ENCODE measurements at regions not wholly inside any gene's neighbourhood (a gene's known extent, or its start where the extent isn't known, plus 50 kb on each side); places are given as distances from the start of the nearest gene placed in this dataset.

DNA sequence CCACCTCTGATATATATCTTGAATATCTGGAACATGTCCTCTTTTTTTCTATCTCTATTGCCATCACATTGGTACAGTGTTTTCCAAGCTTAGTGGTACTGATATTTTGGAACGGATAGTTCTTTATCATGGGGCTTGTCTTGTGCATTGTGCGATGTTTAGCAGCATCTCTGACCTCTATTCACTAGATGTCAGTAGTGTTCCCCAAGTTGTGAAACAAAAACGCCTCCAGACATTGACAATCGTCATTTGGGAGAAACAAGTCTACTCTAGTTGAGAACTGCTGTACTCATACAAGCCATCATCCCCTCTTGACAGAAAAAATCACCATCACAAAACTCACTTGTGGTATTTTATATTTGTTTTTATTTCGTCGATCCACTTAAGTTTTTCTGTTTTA is 79.7 kb upstream of the CHODL start:
- no peak overlapping the region for H2AFZ ChIP-seq (ENCODE audit: insufficient read depth, low read depth, low read length, poor library complexity, severe bottlenecking)
- no peak overlapping the region for H3K4me3 ChIP-seq (replicated peaks in 1 of 3; ENCODE audit: low read depth in 2 of 3, low read length in 3 of 3)
- no peak overlapping the region for H3K9ac ChIP-seq (ENCODE audit: insufficient read depth, low read length, poor library complexity, severe bottlenecking)
- no peak overlapping the region for H3K27ac ChIP-seq (ENCODE audit: low read depth in 1 of 2, low read length in 2 of 2)
- no peak for DNase-seq
- WGBS (ENCODE audit: insufficient coverage) = no CpG with 5 or more reads among the region's 6 CpGs
- no peaks in the 10 kb centered on the region for H4K20me1 ChIP-seq (ENCODE audit: insufficient read depth, low read length)
- H3K4me1 Mint-ChIP-seq = peaks cover 2% of the 10 kb centered on the region
- H3K9me3 ChIP-seq (replicated peaks in 1 of 2; ENCODE audit: control insufficient read depth in 1 of 2, insufficient read depth in 1 of 2, low read length in 2 of 2) = no peaks in the 10 kb centered on the region
- TF ChIP-seq, protein P1, sequence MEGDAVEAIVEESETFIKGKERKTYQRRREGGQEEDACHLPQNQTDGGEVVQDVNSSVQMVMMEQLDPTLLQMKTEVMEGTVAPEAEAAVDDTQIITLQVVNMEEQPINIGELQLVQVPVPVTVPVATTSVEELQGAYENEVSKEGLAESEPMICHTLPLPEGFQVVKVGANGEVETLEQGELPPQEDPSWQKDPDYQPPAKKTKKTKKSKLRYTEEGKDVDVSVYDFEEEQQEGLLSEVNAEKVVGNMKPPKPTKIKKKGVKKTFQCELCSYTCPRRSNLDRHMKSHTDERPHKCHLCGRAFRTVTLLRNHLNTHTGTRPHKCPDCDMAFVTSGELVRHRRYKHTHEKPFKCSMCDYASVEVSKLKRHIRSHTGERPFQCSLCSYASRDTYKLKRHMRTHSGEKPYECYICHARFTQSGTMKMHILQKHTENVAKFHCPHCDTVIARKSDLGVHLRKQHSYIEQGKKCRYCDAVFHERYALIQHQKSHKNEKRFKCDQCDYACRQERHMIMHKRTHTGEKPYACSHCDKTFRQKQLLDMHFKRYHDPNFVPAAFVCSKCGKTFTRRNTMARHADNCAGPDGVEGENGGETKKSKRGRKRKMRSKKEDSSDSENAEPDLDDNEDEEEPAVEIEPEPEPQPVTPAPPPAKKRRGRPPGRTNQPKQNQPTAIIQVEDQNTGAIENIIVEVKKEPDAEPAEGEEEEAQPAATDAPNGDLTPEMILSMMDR (IDR thresholded peaks at IDR 0.05) = no peak
- H3K4me1 ChIP-seq (ENCODE audit: control insufficient read depth in 1 of 2, insufficient read depth in 2 of 2, low read length in 2 of 2) = no peaks in the 10 kb centered on the region
- H3K27ac Mint-ChIP-seq = no peak overlapping the region
- no peaks in the 10 kb centered on the region for H3K79me2 ChIP-seq (ENCODE audit: insufficient read depth, low read length)
- H3K36me3 Mint-ChIP-seq = no peaks in the 10 kb centered on the region
- no peak overlapping the region for H3K4me3 Mint-ChIP-seq
- intact Hi-C loops (cut with micrococcal nuclease) = no loop called here
- H3K27me3 Mint-ChIP-seq (ENCODE audit: low read depth in 3 of 3) = peaks cover 0 to 3% (median 0%) of the 10 kb centered on the region in 3 donors
- no peak overlapping the region for H3K4me2 ChIP-seq (replicated peaks; ENCODE audit: extremely low read depth, low read length, poor library complexity, severe bottlenecking)
- peaks cover 0 to 6% (median 1%) of the 10 kb centered on the region in 7 donors for H3K9me3 Mint-ChIP-seq
- H3K36me3 ChIP-seq (replicated peaks in 1 of 2; ENCODE audit: control insufficient read depth in 1 of 2, insufficient read depth in 2 of 2, low read length in 2 of 2) = no peaks in the 10 kb centered on the region
- H3K27me3 ChIP-seq (ENCODE audit: control insufficient read depth in 2 of 2, insufficient read depth in 2 of 2, low read length in 2 of 2) = no peaks in the 10 kb centered on the region

DNA sequence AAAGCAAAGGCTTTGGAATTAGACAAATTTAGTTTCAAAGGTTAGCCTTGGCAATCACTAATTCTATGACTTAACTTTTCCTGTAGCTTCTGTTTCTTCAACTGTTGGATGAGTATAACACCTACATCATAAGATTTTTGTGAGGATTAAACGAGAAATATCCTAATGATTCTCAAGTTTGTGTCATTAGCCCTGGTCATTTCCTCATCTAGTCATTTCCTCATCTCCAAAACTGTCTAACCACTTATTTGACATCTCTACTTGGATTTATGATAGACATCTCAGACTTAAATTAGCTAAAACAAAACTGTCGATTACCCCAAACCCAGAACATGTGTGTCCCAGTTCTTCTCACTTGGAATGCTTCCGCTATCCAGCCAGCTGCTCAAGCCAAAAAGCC is 80.2 kb upstream of the CHODL start:
- no peaks in the 10 kb centered on the region for H4K20me1 ChIP-seq (ENCODE audit: insufficient read depth, low read length)
- peaks cover 0 to 3% (median 0%) of the 10 kb centered on the region in 3 donors for H3K27me3 Mint-ChIP-seq (ENCODE audit: low read depth in 3 of 3)
- no peak overlapping the region for H2AFZ ChIP-seq (ENCODE audit: insufficient read depth, low read depth, low read length, poor library complexity, severe bottlenecking)
- intact Hi-C loops (cut with micrococcal nuclease) = no loop called here
- H3K27ac ChIP-seq (ENCODE audit: low read depth in 1 of 2, low read length in 2 of 2) = no peak overlapping the region
- H3K4me3 Mint-ChIP-seq = no peak overlapping the region
- H3K4me1 Mint-ChIP-seq = peaks cover 2% of the 10 kb centered on the region
- TF ChIP-seq, protein P1 (IDR thresholded peaks at IDR 0.05) = no peak
- H3K27ac Mint-ChIP-seq = no peak overlapping the region
- no peaks in the 10 kb centered on the region for H3K79me2 ChIP-seq (ENCODE audit: insufficient read depth, low read length)
- no peak overlapping the region for H3K9ac ChIP-seq (ENCODE audit: insufficient read depth, low read length, poor library complexity, severe bottlenecking)
- H3K4me2 ChIP-seq (replicated peaks; ENCODE audit: extremely low read depth, low read length, poor library complexity, severe bottlenecking) = no peak overlapping the region
- H3K36me3 ChIP-seq (replicated peaks in 1 of 2; ENCODE audit: control insufficient read depth in 1 of 2, insufficient read depth in 2 of 2, low read length in 2 of 2) = no peaks in the 10 kb centered on the region
- H3K9me3 Mint-ChIP-seq = peaks cover 0 to 6% (median 1%) of the 10 kb centered on the region in 7 donors
- no peaks in the 10 kb centered on the region for H3K27me3 ChIP-seq (ENCODE audit: control insufficient read depth in 2 of 2, insufficient read depth in 2 of 2, low read length in 2 of 2)
- no peak overlapping the region for H3K4me3 ChIP-seq (replicated peaks in 1 of 3; ENCODE audit: low read depth in 2 of 3, low read length in 3 of 3)
- WGBS (ENCODE audit: insufficient coverage) = 61% methylated on average over 2 of the region's 3 CpGs
- no peaks in the 10 kb centered on the region for H3K4me1 ChIP-seq (ENCODE audit: control insufficient read depth in 1 of 2, insufficient read depth in 2 of 2, low read length in 2 of 2)
- no peaks in the 10 kb centered on the region for H3K9me3 ChIP-seq (replicated peaks in 1 of 2; ENCODE audit: control insufficient read depth in 1 of 2, insufficient read depth in 1 of 2, low read length in 2 of 2)
- DNase-seq = no peak
- no peaks in the 10 kb centered on the region for H3K36me3 Mint-ChIP-seq

Measured in CD14-positive monocyte (primary cell).